ENCODE measurements at regions not wholly inside any gene's neighbourhood (a gene's known extent, or its start where the extent isn't known, plus 50 kb on each side); places are given as distances from the start of the nearest gene placed in this dataset. TPM values are rescaled to one million over a fixed set of nuclear protein-coding genes. Genes with fewer than 3 reads are reported as not detected.

Small RNAs in the stretch of these regions (small RNA-seq; reads per million reads assigned to genes)
- gene RN7SL188P: not detected
